IMR-90 (cell line): ENCODE measurements at regions not wholly inside any gene's neighbourhood (a gene's known extent, or its start where the extent isn't known, plus 50 kb on each side); places are given as distances from the start of the nearest gene placed in this dataset.

Source experiments
- ATAC-seq: fragments of 200-7000 bp; cut with Tn5 transposase; 2 replicates; pipeline ENCODE4 v1.9.1; 2020; ENCODE audit warnings: low read depth, mild to moderate bottlenecking, moderate library complexity
- BruUV-seq: library from RNA; stranded (reverse); fragments of 400-500 nt; replicated peaks from 2 replicates; lab custom pipeline; 2021; lab: Mats Ljungman, UMichigan
- CTCF ChIA-PET: fragments of 300-600 bp; formaldehyde crosslinking; extraction: SDS; loops from one replicate; lab custom pipeline; 2021; ENCODE audit warnings: antibody characterized with exemption; lab: Yijun Ruan, JAX
- POLR2A ChIA-PET: fragments of 300-600 bp; sonication (Branson Sonifier 250); formaldehyde crosslinking; loops from one replicate; lab custom pipeline; 2022; ENCODE audit warnings: antibody characterized with exemption; ENCODE audit not compliant: unreplicated experiment; lab: Charles Lee
- DNase-seq: peaks from one replicate; pipeline ENCODE4 v3.0.0; 2013
- H2AFZ ChIP-seq: replicated peaks from 2 replicates; pipeline ENCODE3; 2013; ENCODE audit warnings: low read length, mild to moderate bottlenecking; ENCODE audit not compliant: poor library complexity
- H2AK5ac ChIP-seq: 2 replicates; pipeline ENCODE4 v1.6.1; 2013; ENCODE audit warnings: low read depth, low read length, inconsistent platforms
- H2AK9ac ChIP-seq: replicated peaks from 2 replicates; pipeline ENCODE3; 2013; ENCODE audit warnings: mild to moderate bottlenecking, low read depth, low read length, moderate library complexity; ENCODE audit not compliant: poor library complexity
- H2BK120ac ChIP-seq: 2 replicates; pipeline ENCODE4 v1.6.1; 2013; ENCODE audit warnings: low read depth, low read length, inconsistent platforms
- H2BK15ac ChIP-seq: 3 replicates; pipeline ENCODE4 v1.6.1; 2013; ENCODE audit warnings: low read depth, low read length, inconsistent platforms
- H2BK20ac ChIP-seq: 2 replicates; pipeline ENCODE4 v1.6.1; 2013; ENCODE audit warnings: low read depth, mild to moderate bottlenecking, inconsistent platforms, low read length, moderate library complexity
- H2BK5ac ChIP-seq: 2 replicates; pipeline ENCODE4 v1.6.1; 2013; ENCODE audit warnings: mild to moderate bottlenecking, low read depth, low read length, inconsistent platforms; ENCODE audit not compliant: poor library complexity, severe bottlenecking
- H3K14ac ChIP-seq: replicated peaks from 2 replicates; pipeline ENCODE4 v1.6.1; 2013; ENCODE audit warnings: low read depth, low read length, inconsistent platforms
- H3K18ac ChIP-seq: 2 replicates; pipeline ENCODE4 v1.6.1; 2013; ENCODE audit warnings: low read depth, low read length, control low read depth
- H3K23ac ChIP-seq: 2 replicates; pipeline ENCODE4 v1.6.1; 2013; ENCODE audit warnings: low read depth, low read length, inconsistent platforms
- H3K27ac ChIP-seq: 2 replicates; pipeline ENCODE4 v1.5.1; 2013; ENCODE audit warnings: mild to moderate bottlenecking, control low read depth, low read length; ENCODE audit not compliant: insufficient read depth
- H3K27me3 ChIP-seq: 2 replicates; pipeline ENCODE4 v1.6.1; 2013; ENCODE audit warnings: low read length; ENCODE audit not compliant: control insufficient read depth, insufficient read depth
- H3K36me3 ChIP-seq: 2 replicates; pipeline ENCODE4 v1.6.1; 2013; ENCODE audit warnings: low read length, mixed read lengths; ENCODE audit not compliant: control insufficient read depth, insufficient read depth
- H3K4ac ChIP-seq: 2 replicates; pipeline ENCODE4 v1.6.1; 2013; ENCODE audit warnings: low read depth, low read length, inconsistent platforms
- H3K4me1 ChIP-seq: 2 replicates; pipeline ENCODE4 v1.6.1; 2013; ENCODE audit warnings: low read length, mixed read lengths; ENCODE audit not compliant: control insufficient read depth, insufficient read depth
- H3K4me2 ChIP-seq: 2 replicates; pipeline ENCODE4 v1.6.1; 2013; ENCODE audit warnings: low read depth, mild to moderate bottlenecking, control low read depth, low read length, moderate library complexity
- H3K4me3 ChIP-seq: 2 replicates; pipeline ENCODE4 v1.5.1; 2013; ENCODE audit warnings: low read depth, mild to moderate bottlenecking, control low read depth, low read length, moderate library complexity; ENCODE audit not compliant: insufficient read depth
- H3K56ac ChIP-seq: 2 replicates; pipeline ENCODE4 v1.6.1; 2013; ENCODE audit warnings: low read length, inconsistent platforms; ENCODE audit not compliant: insufficient read depth; ENCODE audit errors: extremely low read depth
- H3K79me1 ChIP-seq, 2 experiments: 2 replicates each; pipeline ENCODE4 v1.6.1; 2013; ENCODE audit warnings: low read length in 2 of 2, inconsistent platforms in 1 of 2, low read depth in 1 of 2
- H3K9ac ChIP-seq: 2 replicates; pipeline ENCODE4 v1.6.1; 2013; ENCODE audit warnings: low read depth, low read length, control low read depth
- H3K9me1 ChIP-seq: 2 replicates; pipeline ENCODE4 v1.6.1; 2013; ENCODE audit warnings: low read length, inconsistent platforms; ENCODE audit not compliant: insufficient read depth
- H3K9me3 ChIP-seq: 2 replicates; pipeline ENCODE4 v1.6.1; 2013; ENCODE audit warnings: low read length; ENCODE audit not compliant: control insufficient read depth, insufficient read depth
- H4K20me1 ChIP-seq: 2 replicates; pipeline ENCODE4 v1.6.1; 2013; ENCODE audit warnings: low read length, inconsistent platforms; ENCODE audit not compliant: insufficient read depth
- H4K5ac ChIP-seq: 2 replicates; pipeline ENCODE4 v1.6.1; 2013; ENCODE audit warnings: mild to moderate bottlenecking, low read depth, low read length, control low read depth
- H4K8ac ChIP-seq, 2 experiments: 2 replicates each; pipeline ENCODE4 v1.6.1; 2013; ENCODE audit warnings: low read depth in 2 of 2, low read length in 2 of 2, control low read depth in 1 of 2, inconsistent platforms in 1 of 2
- H4K91ac ChIP-seq: 2 replicates; pipeline ENCODE4 v1.6.1; 2013; ENCODE audit warnings: low read depth, low read length, inconsistent platforms; ENCODE audit not compliant: insufficient read depth
- BHLHE40 ChIP-seq: fragments of 150-350 bp; IDR thresholded peaks from 2 replicates; pipeline ENCODE4 v1.6.1; 2016; ENCODE audit warnings: mild to moderate bottlenecking, low read depth, low read length
- CEBPB ChIP-seq: IDR thresholded peaks from 2 replicates; pipeline ENCODE4 v1.6.1; 2012; ENCODE audit warnings: low read depth, low read length, improper control_type of control experiment
- CHD1 ChIP-seq: IDR thresholded peaks from 2 replicates; pipeline ENCODE4 v1.6.1; 2012; ENCODE audit warnings: low read depth, low read length, improper control_type of control experiment
- FOS ChIP-seq: fragments of 150-350 bp; IDR thresholded peaks from 2 replicates; pipeline ENCODE4 v1.6.1; 2016; ENCODE audit warnings: low read depth, low read length
- MAFK ChIP-seq: IDR thresholded peaks from 2 replicates; pipeline ENCODE4 v1.6.1; 2012; ENCODE audit warnings: low read depth, low read length, improper control_type of control experiment
- MXI1 ChIP-seq: IDR thresholded peaks from 2 replicates; pipeline ENCODE4 v1.6.1; 2012; ENCODE audit warnings: low read depth, mild to moderate bottlenecking, low read length, moderate library complexity, borderline replicate concordance
- NFE2L2 ChIP-seq: fragments of 150-350 bp; IDR thresholded peaks from 2 replicates; pipeline ENCODE4 v1.6.1; 2016; ENCODE audit warnings: low read depth, mild to moderate bottlenecking, low read length
- POLR2A ChIP-seq: IDR thresholded peaks from 2 replicates; pipeline ENCODE4 v1.6.1; 2012; ENCODE audit warnings: mild to moderate bottlenecking, low read depth, low read length
- RAD21 ChIP-seq: IDR thresholded peaks from 2 replicates; pipeline ENCODE4 v1.6.1; 2012; ENCODE audit warnings: low read length, improper control_type of control experiment
- RFX5 ChIP-seq: IDR thresholded peaks from 2 replicates; pipeline ENCODE4 v1.8.0; 2012; ENCODE audit warnings: low read depth, mild to moderate bottlenecking, low read length, moderate library complexity
- WGBS, 2 experiments: methylation state at CpG; one replicate each; pipeline versions ENCODE4 v1.1.5 to v1.1.7; 2013; ENCODE audit warnings: missing lambda C conversion rate in 2 of 2; ENCODE audit not compliant: insufficient read length in 1 of 2; ENCODE audit errors: extremely low coverage in 2 of 2; 5-methylcytosine and 5-hydroxymethylcytosine counted together
- dilution Hi-C: fragments of 300-500 bp; cut with HindIII; formaldehyde crosslinking; loops from one replicate; pipeline ENCODE4 v1.14.3; 2018; ENCODE audit warnings: low sequenced_read_pairs; ENCODE audit not compliant: unreplicated experiment
- in situ Hi-C: fragments of 300-500 bp; cut with MboI; formaldehyde crosslinking; loops from 3 replicates; pipeline ENCODE4 v1.14.3; 2019; ENCODE audit warnings: low sequenced_read_pairs, inconsistent platforms, mixed read lengths
- intact Hi-C: fragments of 100-400 bp; cut with micrococcal nuclease; formaldehyde crosslinking; loops from 2 replicates; pipeline ENCODE4 v1.10.0; 2022
- TF ChIP-seq, protein P1 (sequence below): fragments of 150-350 bp; IDR thresholded peaks from 2 replicates; pipeline ENCODE4 v1.6.1; 2017; ENCODE audit warnings: mild to moderate bottlenecking, antibody characterized with exemption, low read length, low read depth
- TF ChIP-seq, protein P2 (sequence below): conservative IDR thresholded peaks from 2 replicates; pipeline ENCODE4 v1.5.1; 2012; ENCODE audit warnings: mild to moderate bottlenecking, low read depth, low read length, improper control_type of control experiment

DNA sequence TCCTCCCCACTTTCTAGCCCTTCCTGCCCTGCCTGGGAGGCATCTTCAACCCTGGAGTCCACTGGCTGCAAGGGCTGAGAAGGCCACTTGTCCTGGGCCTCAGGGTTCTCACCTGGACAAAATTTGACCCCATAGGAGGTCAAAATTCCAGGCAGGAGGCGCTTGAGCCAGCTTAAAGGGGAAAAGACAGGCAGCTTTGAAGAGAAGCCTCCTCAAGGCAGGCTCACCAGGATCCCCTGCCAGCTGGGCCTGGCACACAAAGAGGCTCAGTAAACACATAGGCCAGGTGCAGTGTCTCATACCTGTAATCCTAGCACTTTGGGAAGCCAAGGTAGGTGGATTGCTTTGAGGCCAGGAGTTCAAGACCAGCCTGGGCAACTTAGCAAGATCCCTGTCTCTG lies 53.0 kb upstream of the MPEG1 start:
- CTCF ChIA-PET, result no interaction called here
- H4K91ac ChIP-seq, result no peak overlapping the region
- intact Hi-C loops (no loop called here), dilution Hi-C loops (no loop called here), in situ Hi-C loops (no loop called here)
- H3K14ac ChIP-seq, result no peak overlapping the region
- H3K18ac ChIP-seq, result no peak overlapping the region
- H2BK5ac ChIP-seq, result no peak overlapping the region
- no peak overlapping the region for H3K4ac ChIP-seq
- 0% methylated on average over 1 of the region's 1 CpG; no CpG with 5 or more reads in 1 of the 2 experiments for WGBS, 2 experiments
- no peak overlapping the region for H3K4me3 ChIP-seq
- no peaks in the 10 kb centered on the region for H3K4me1 ChIP-seq
- H3K56ac ChIP-seq, result no peak overlapping the region
- no peak overlapping the region for H3K9ac ChIP-seq
- no peaks in the 10 kb centered on the region for H3K9me1 ChIP-seq
- no peak overlapping the region for H3K23ac ChIP-seq
- H2AFZ ChIP-seq, result no peak overlapping the region
- no peak overlapping the region for H2AK9ac ChIP-seq
- ATAC-seq (no peak), DNase-seq (no peak)
- H4K5ac ChIP-seq, result no peak overlapping the region
- peaks cover 4% of the 10 kb centered on the region; the same call in 1 of the 2 replicates for H3K27me3 ChIP-seq
- no peak overlapping the region for H2AK5ac ChIP-seq
- H3K9me3 ChIP-seq, result no peaks in the 10 kb centered on the region
- POLR2A ChIA-PET, result no interaction called here
- TF ChIP-seq, protein P1, sequence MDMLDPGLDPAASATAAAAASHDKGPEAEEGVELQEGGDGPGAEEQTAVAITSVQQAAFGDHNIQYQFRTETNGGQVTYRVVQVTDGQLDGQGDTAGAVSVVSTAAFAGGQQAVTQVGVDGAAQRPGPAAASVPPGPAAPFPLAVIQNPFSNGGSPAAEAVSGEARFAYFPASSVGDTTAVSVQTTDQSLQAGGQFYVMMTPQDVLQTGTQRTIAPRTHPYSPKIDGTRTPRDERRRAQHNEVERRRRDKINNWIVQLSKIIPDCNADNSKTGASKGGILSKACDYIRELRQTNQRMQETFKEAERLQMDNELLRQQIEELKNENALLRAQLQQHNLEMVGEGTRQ, result no peak
- TF ChIP-seq RAD21, result no peak
- no peak for TF ChIP-seq RFX5
- TF ChIP-seq BHLHE40, result no peak
- no peak for TF ChIP-seq MXI1
- TF ChIP-seq NFE2L2, result no peak
- no peak for TF ChIP-seq CEBPB
- TF ChIP-seq POLR2A, result no peak
- TF ChIP-seq CHD1, result no peak
- no peak for TF ChIP-seq MAFK
- TF ChIP-seq, protein P2, sequence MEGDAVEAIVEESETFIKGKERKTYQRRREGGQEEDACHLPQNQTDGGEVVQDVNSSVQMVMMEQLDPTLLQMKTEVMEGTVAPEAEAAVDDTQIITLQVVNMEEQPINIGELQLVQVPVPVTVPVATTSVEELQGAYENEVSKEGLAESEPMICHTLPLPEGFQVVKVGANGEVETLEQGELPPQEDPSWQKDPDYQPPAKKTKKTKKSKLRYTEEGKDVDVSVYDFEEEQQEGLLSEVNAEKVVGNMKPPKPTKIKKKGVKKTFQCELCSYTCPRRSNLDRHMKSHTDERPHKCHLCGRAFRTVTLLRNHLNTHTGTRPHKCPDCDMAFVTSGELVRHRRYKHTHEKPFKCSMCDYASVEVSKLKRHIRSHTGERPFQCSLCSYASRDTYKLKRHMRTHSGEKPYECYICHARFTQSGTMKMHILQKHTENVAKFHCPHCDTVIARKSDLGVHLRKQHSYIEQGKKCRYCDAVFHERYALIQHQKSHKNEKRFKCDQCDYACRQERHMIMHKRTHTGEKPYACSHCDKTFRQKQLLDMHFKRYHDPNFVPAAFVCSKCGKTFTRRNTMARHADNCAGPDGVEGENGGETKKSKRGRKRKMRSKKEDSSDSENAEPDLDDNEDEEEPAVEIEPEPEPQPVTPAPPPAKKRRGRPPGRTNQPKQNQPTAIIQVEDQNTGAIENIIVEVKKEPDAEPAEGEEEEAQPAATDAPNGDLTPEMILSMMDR, result no peak
- no peak for TF ChIP-seq FOS
- no peak overlapping the region for H4K8ac ChIP-seq
- H3K27ac ChIP-seq, result no peak overlapping the region
- no peak overlapping the region for H2BK120ac ChIP-seq
- H2BK20ac ChIP-seq, result no peak overlapping the region
- no peaks in the 10 kb centered on the region for H3K36me3 ChIP-seq
- no TSS peak for BruUV-seq
- no peaks in the 10 kb centered on the region for H3K79me1 ChIP-seq
- H2BK15ac ChIP-seq, result no peak overlapping the region
- no peak overlapping the region for H3K4me2 ChIP-seq
- no peaks in the 10 kb centered on the region for H4K20me1 ChIP-seq
